Hepatocyte (in vitro differentiated cells): ENCODE measurements at regions not wholly inside any gene's neighbourhood (a gene's known extent, or its start where the extent isn't known, plus 50 kb on each side); places are given as distances from the start of the nearest gene placed in this dataset.

Experiments
- CTCF ChIP-seq: fragments of 200-600 bp; sonication (generic); IDR thresholded peaks from 2 replicates; pipeline ENCODE4 v1.5.1; 2016; ENCODE audit warnings: antibody characterized with exemption, mild to moderate bottlenecking; ENCODE audit not compliant: poor library complexity
- EZH2 ChIP-seq: fragments of 200-600 bp; sonication (generic); IDR thresholded peaks from 2 replicates; pipeline ENCODE4 v1.6.1; 2016; ENCODE audit warnings: antibody characterized with exemption, mild to moderate bottlenecking, borderline replicate concordance
- EZH2phosphoT487 ChIP-seq: fragments of 200-600 bp; sonication (generic); IDR thresholded peaks from one replicate; pipeline ENCODE4 v1.6.1; 2018; ENCODE audit warnings: antibody characterized with exemption, mild to moderate bottlenecking, low read depth, moderate library complexity; ENCODE audit not compliant: unreplicated experiment, severe bottlenecking

- TF ChIP-seq CTCF = no peak
- TF ChIP-seq EZH2 = no peak
- TF ChIP-seq EZH2phosphoT487 = no peak
These were observed 353.3 kb downstream of the SIPA1L2 start for GRCh38 chr1:232276651-232277050.
